ENCODE measurements at regions not wholly inside any gene's neighbourhood (a gene's known extent, or its start where the extent isn't known, plus 50 kb on each side); places are given as distances from the start of the nearest gene placed in this dataset.
"Not testable (repeated sequence)": the region's sequence is repeated elsewhere in the genome, so short reads cannot be mapped to it uniquely, and the experiment has no call there.

GRCh38 chr17:47066841-47067682 is 88.0 kb upstream of the RPRML start:
- peak; percentile 57 to 68 for DNase-seq (ENCODE audit: low read depth in 2 of 2)

- DNase-seq (ENCODE audit: low read depth in 2 of 2): no peak
These were observed 87.0 kb upstream of the RPRML start for GRCh38 chr17:47066095-47066494.

DNA sequence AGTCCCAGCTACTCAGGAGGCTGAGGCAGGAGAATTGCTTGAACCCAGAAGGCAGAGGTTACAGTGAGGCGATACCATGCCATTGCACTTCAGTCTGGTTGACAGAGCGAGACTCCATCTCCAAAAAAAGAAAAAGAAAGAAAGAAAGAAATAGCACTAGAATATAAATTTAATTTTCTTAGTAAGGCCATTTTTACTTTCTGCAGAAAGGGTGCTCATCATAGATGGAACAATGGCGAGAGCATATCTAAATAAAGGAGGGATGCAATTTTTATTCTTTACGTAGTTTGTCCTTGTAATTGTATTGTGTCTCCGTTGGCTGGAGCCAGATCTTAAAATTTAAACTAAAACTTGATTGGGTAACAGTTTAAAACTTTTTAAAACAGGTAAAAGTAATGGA is 85.6 kb upstream of the RPRML start:
- DNase-seq (ENCODE audit: low read depth in 2 of 2): no peak

DNA sequence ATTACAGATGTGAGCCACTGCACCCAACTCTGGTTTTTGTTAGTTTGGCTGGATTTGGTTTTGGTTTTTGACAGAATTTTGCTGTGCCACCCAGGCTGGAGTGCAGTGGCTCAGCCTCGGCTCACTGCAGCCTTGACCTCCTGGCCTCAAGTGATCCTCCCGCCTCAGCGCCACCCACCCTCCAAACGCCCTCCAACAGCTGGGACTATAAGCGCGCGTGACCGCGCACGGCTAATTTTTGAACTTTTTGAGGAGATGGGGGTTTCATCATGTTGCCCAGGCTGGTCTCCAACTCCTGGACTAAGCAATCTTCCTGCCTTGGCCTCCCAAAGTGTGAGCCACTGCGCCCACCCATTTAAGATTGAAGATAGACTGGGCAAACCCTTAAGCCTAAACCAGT is 84.4 kb upstream of the RPRML start:
- DNase-seq (ENCODE audit: low read depth in 2 of 2): no peak

DNA sequence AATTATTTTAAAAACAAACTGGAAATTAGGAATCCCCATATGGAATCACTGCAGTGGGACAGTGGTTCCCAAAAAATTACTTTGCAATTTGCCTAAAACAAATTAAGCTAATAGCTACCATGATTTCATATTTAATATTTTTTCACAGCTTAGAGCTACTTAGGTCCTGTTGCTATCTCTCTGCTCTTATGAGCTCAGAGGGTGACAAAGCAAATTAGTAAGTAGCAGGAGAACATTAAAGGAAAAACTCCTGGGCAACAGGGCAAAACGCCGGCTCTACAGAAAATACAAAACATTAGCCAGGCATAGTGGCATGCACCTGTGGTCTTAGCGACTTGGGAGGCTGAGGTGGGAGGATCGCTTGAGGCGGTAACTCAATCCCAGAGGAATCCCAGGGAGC is 83.8 kb upstream of the RPRML start:
- DNase-seq (ENCODE audit: low read depth in 2 of 2): not testable (repeated sequence)

- not testable (repeated sequence) for DNase-seq (ENCODE audit: low read depth in 2 of 2)
These were observed 81.0 kb upstream of the RPRML start for GRCh38 chr17:47060005-47060404.

- DNase-seq (ENCODE audit: low read depth in 2 of 2): no peak
These were observed 78.8 kb upstream of the RPRML start for GRCh38 chr17:47057830-47058229.

- not testable (repeated sequence) for DNase-seq (ENCODE audit: low read depth in 2 of 2)
These were observed 78.2 kb upstream of the RPRML start for GRCh38 chr17:47057279-47057678.

- DNase-seq (ENCODE audit: low read depth in 2 of 2): not testable (repeated sequence)
These were observed 77.6 kb upstream of the RPRML start for GRCh38 chr17:47056687-47057086.
